COR-L47 (cell line): ENCODE measurements at regions not wholly inside any gene's neighbourhood (a gene's known extent, or its start where the extent isn't known, plus 50 kb on each side); places are given as distances from the start of the nearest gene placed in this dataset.

ENCODE experiments used
- DNase-seq: peaks from one replicate; lab custom pipeline; 2025; lab: John Stamatoyannopoulos, UW

- DNase-seq = no peak
Measured at GRCh38 chr2:18005411-18005810, 126.9 kb downstream of the KCNS3 start.

DNA sequence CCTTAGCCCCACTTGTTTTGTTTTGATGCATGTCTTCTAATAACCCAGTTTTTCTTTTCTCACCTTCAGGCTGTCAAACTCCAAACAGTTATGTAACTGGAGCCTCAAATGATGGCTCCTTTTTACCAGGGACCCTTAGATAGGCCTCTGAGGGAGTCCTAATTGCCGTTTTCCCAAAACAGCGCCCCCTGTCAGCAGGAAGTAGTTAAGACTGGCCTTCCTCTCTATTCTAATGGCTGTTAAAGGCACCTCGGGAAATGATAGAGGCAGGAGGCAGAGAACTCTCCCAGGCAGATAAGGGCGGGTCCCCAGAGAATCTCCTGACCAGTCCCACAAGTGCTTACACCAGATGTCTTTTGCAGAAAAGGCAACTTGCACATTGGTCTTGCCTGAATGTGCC, 123.2 kb downstream of the KCNS3 start:
- no peak for DNase-seq

GRCh38 chr2:17996978-17997377, 118.5 kb downstream of the KCNS3 start:
- no peak for DNase-seq

DNA sequence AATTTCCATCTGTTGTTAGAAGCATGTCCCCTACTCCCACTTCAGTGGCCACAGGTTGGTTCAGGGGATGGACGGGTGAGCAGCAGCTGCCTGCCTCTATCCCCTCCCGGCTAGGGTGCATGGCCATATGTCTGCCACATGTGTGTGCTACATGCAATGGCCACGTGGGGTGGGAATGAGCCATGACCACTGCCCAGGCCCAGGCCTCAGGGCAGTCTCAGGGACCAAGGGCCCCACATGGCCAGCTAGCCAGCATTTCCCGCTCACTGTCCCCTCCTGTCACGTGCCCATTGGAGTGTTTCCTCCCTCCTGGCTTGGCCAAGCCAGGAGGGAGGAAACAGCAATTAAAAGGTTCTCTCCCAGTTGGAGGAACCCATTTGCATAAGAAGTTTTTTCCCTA, 117.1 kb downstream of the KCNS3 start:
- DNase-seq = no peak
